Activated CD4-positive, alpha-beta T cell treated with anti-CD3 and anti-CD28 coated beads, Interleukin-2, amount 50 U/mL, for 48 hours (primary cell): ENCODE measurements at regions not wholly inside any gene's neighbourhood (a gene's known extent, or its start where the extent isn't known, plus 50 kb on each side); places are given as distances from the start of the nearest gene placed in this dataset.

Experiments
- DNase-seq, 2 experiments: peaks; one replicate each; pipeline ENCODE4 v3.0.0-alpha.2; 2020

- DNase-seq = no peak
Observed at GRCh38 chr5:23579566-23579965, 72.2 kb downstream of the PRDM9 start.

GRCh38 chr5:23583081-23583480 lies 75.7 kb downstream of the PRDM9 start:
- DNase-seq = no peak

GRCh38 chr5:23588841-23589326 lies 81.5 kb downstream of the PRDM9 start:
- no peak for DNase-seq

GRCh38 chr5:23591250-23591649 lies 83.8 kb downstream of the PRDM9 start:
- DNase-seq = no peak

GRCh38 chr5:23606927-23607326 lies 99.5 kb downstream of the PRDM9 start:
- DNase-seq = no peak

GRCh38 chr5:23612701-23613100 lies 105.3 kb downstream of the PRDM9 start:
- no peak for DNase-seq

GRCh38 chr5:23613566-23613965 lies 106.2 kb downstream of the PRDM9 start:
- no peak for DNase-seq

- no peak for DNase-seq
Observed at GRCh38 chr5:23614422-23614821, 107.0 kb downstream of the PRDM9 start.

GRCh38 chr5:23626961-23627360 lies 119.6 kb downstream of the PRDM9 start:
- no peak for DNase-seq

GRCh38 chr5:23627976-23628375 lies 120.6 kb downstream of the PRDM9 start:
- no peak for DNase-seq

- no peak for DNase-seq
Observed at GRCh38 chr5:23629396-23629795, 122.0 kb downstream of the PRDM9 start.

GRCh38 chr5:23631302-23632045 lies 124.1 kb downstream of the PRDM9 start:
- no peak for DNase-seq

- DNase-seq = no peak
Observed at GRCh38 chr5:23635938-23636337, 128.5 kb downstream of the PRDM9 start.

GRCh38 chr5:23639326-23639725 lies 131.9 kb downstream of the PRDM9 start:
- DNase-seq = no peak

GRCh38 chr5:23648656-23649055 lies 141.2 kb downstream of the PRDM9 start:
- no peak for DNase-seq

GRCh38 chr5:23649594-23649993 lies 142.2 kb downstream of the PRDM9 start:
- no peak for DNase-seq

- no peak for DNase-seq
Observed at GRCh38 chr5:23655674-23656073, 148.3 kb downstream of the PRDM9 start.

GRCh38 chr5:23675456-23675855 lies 168.0 kb downstream of the PRDM9 start:
- no peak for DNase-seq

GRCh38 chr5:23677996-23678395 lies 170.6 kb downstream of the PRDM9 start:
- DNase-seq = no peak

GRCh38 chr5:23684103-23684502 lies 176.7 kb downstream of the PRDM9 start:
- no peak for DNase-seq

GRCh38 chr5:23703940-23704855 lies 196.8 kb downstream of the PRDM9 start:
- DNase-seq = no peak

GRCh38 chr5:23717486-23717885 lies 210.1 kb downstream of the PRDM9 start:
- DNase-seq = no peak

- DNase-seq = no peak
Observed at GRCh38 chr5:23718564-23718963, 211.2 kb downstream of the PRDM9 start.

GRCh38 chr5:23721336-23721735 lies 213.9 kb downstream of the PRDM9 start:
- DNase-seq = no peak
